ENCODE measurements at regions not wholly inside any gene's neighbourhood (a gene's known extent, or its start where the extent isn't known, plus 50 kb on each side); places are given as distances from the start of the nearest gene placed in this dataset.

- TF ChIP-seq CTCF (conservative IDR thresholded peaks at IDR 0.05; ENCODE audit: low read length) = no peak
- TF ChIP-seq EZH2phosphoT487 (IDR thresholded peaks at IDR 0.05; ENCODE audit: borderline replicate concordance, low read depth, low read length) = no peak
These were observed 97.6 kb upstream of the ARSJ start for GRCh38 chr4:114076899-114077570.

Measured in OCI-LY7 (cell line).